ENCODE measurements at regions not wholly inside any gene's neighbourhood (a gene's known extent, or its start where the extent isn't known, plus 50 kb on each side); places are given as distances from the start of the nearest gene placed in this dataset.
"Not testable (repeated sequence)": the region's sequence is repeated elsewhere in the genome, so short reads cannot be mapped to it uniquely, and the experiment has no call there.

DNA sequence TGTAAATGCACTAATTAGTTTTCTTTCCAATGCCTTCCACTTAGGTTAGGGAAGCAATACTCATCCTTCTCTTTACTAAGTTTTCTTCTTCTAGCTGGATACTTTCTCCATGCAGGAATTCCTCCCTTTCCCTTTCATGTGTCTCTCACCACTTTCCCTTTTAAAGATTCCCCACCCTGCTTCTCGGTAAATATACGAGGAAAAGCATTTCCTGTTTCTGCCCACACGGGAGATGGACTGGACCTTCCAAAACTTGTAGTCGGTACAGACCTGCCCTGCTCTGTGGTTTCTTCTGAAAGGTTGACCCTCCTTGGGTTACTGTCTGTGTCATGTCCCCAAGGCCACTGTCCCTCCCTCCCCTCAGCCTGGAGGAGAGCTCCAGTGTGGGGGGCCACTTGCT, 58.9 kb upstream of the LYZL2 start:
- H3K27ac ChIP-seq, result no peak overlapping the region
- no peak for TF ChIP-seq CTCF (conservative IDR thresholded peaks at IDR 0.05; ENCODE audit: low read depth)
- no peak for DNase-seq (ENCODE audit: low spot score)
- CTCF ChIA-PET, result interaction anchor here (0.6 to 1.1 kb wide), 4 partner anchors 18 to 1099 kb away, joined by 3 to 4 read pairs (median 3); no protein-coding TSS in a partner anchor
- POLR2A ChIA-PET (ENCODE audit: low non-redundant PET), result no interaction called here

DNA sequence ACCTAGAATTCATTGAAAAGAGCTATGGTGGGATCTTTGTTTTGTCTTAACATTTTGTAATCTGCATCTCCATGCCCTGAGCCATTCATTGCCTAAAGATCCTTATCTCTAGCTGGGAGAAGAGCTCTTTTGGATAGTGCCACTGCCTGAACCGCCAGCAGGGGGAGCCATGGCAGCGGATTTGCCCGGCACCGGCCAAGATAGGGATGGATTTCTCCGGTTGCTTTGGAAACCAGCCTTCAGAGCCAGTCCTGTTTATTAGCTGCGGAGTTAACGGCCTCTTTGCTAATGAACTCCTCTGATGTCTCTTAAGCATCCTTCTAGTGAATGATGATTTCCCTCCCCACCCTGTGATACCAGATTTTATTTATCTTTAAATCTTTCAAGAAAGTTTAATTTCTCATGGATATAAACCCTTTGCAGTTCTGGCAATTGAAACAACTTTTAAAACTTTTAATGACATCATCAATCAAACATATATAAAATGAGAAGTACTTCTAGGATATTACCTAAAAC, 58.2 kb upstream of the LYZL2 start:
- peak; percentile 59 for DNase-seq (ENCODE audit: low spot score)
- POLR2A ChIA-PET (ENCODE audit: low non-redundant PET), result interaction anchor here (0.5 kb wide), 1 partner anchor 29 kb away, joined by 4 read pairs; no protein-coding TSS in a partner anchor

GRCh38 chr10:30686708-30687107, 57.2 kb upstream of the LYZL2 start:
- ChIA-PET POLR2A (ENCODE audit: low non-redundant PET) (no interaction called here), CTCF (interaction anchor here (0.6 kb wide), 1 partner anchor 664 kb away, joined by 3 read pairs; no protein-coding TSS in a partner anchor)
- no peak overlapping the region for H3K27ac ChIP-seq
- no peak for DNase-seq (ENCODE audit: low spot score)
- no peak for TF ChIP-seq CTCF (conservative IDR thresholded peaks at IDR 0.05; ENCODE audit: low read depth)

More for the DNA sequence above, 58.2 kb upstream of the LYZL2 start:
- CTCF ChIA-PET, result interaction anchor here (0.6 to 1.1 kb wide), 7 partner anchors 9 to 1098 kb away, joined by 3 to 4 read pairs (median 3); no protein-coding TSS in a partner anchor
- H3K27ac ChIP-seq, result no peak overlapping the region
- peak; percentile 78 for TF ChIP-seq CTCF (conservative IDR thresholded peaks at IDR 0.05; ENCODE audit: low read depth)

GRCh38 chr10:30683496-30683895, 53.9 kb upstream of the LYZL2 start:
- H3K27ac ChIP-seq, result no peak overlapping the region
- TF ChIP-seq CTCF (conservative IDR thresholded peaks at IDR 0.05; ENCODE audit: low read depth), result no peak
- no peak for DNase-seq (ENCODE audit: low spot score)
- POLR2A ChIA-PET (ENCODE audit: low non-redundant PET), result no interaction called here
- CTCF ChIA-PET, result no interaction called here

GRCh38 chr10:30682377-30683199, 53.0 kb upstream of the LYZL2 start:
- DNase-seq (ENCODE audit: low spot score), result peak; percentile 93
- H3K27ac ChIP-seq; CTCF ChIA-PET; POLR2A ChIA-PET (ENCODE audit: low non-redundant PET): not testable (repeated sequence)

DNA sequence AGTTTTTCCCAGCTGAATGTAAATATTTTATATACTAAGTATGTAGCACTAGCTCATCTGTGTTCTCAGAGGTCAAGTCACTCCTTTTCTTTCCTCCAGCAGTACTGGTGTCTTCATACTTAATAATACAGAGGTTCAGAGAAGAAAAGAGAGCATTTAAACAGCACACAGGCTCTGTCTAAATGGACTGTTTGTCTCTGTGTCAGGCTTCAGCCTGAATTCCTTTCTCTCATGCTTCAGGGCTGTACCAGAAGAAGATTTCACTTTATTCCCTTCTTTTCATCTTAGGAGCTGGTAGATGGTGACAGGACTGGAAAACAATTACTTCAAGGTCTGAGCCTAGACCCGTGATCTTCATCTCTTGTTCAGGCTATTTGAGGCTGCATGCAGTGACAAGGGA, 51.4 kb upstream of the LYZL2 start:
- no peak for DNase-seq (ENCODE audit: low spot score)
- POLR2A ChIA-PET (ENCODE audit: low non-redundant PET), result no interaction called here
- CTCF ChIA-PET, result no interaction called here
- H3K27ac ChIP-seq, result no peak overlapping the region
- TF ChIP-seq CTCF (conservative IDR thresholded peaks at IDR 0.05; ENCODE audit: low read depth), result no peak

All from RWPE1 (cell line).